GM21717 (cell line): ENCODE measurements at regions not wholly inside any gene's neighbourhood (a gene's known extent, or its start where the extent isn't known, plus 50 kb on each side); places are given as distances from the start of the nearest gene placed in this dataset.
"Not testable (repeated sequence)": the region's sequence is repeated elsewhere in the genome, so short reads cannot be mapped to it uniquely, and the experiment has no call there.

Experiments
- ATAC-seq: cut with Tn5 transposase; IDR thresholded peaks from one replicate; pipeline ENCODE4 v1.9.1; 2021; ENCODE audit warnings: mild to moderate bottlenecking, moderate library complexity; ENCODE audit not compliant: unreplicated experiment

DNA sequence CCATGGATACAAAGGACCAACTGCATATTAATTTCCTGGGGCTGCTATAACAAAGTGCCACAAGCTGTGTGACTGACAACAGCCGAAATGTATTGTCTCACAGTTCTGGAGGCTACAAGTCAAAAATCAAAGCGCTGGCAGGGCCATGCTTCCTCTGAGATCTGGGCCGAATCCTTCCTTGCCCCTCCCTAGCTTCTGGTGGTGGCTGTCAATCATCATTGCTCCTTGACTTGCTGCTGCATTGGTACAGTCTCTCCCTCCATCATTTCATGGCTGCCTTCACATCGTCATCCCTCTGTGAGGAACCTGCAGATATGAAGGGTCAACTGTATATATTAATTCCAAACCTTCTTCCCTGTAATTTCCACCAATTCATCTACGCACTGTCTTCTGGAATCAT, 118.3 kb downstream of the EXOC5 start:
- no peak for ATAC-seq

DNA sequence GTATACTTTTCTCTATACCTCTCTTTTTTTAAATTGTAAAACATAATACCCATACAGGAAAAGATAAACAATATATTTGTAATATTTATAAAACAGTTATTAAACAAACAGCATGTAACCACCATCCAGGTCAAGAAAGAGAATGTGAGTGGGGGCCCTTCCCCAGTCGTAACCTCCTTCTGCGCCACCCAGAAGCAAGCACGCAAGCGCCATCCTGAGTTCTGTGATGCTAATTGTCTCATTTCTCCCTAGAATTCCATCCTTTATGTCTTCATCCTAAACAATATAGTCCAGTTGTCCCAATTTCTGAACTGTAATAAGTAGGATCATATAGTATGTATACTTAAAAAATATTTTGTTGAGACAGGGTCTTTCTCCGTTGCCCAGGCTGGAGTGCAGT, 129.5 kb downstream of the EXOC5 start:
- no peak for ATAC-seq

DNA sequence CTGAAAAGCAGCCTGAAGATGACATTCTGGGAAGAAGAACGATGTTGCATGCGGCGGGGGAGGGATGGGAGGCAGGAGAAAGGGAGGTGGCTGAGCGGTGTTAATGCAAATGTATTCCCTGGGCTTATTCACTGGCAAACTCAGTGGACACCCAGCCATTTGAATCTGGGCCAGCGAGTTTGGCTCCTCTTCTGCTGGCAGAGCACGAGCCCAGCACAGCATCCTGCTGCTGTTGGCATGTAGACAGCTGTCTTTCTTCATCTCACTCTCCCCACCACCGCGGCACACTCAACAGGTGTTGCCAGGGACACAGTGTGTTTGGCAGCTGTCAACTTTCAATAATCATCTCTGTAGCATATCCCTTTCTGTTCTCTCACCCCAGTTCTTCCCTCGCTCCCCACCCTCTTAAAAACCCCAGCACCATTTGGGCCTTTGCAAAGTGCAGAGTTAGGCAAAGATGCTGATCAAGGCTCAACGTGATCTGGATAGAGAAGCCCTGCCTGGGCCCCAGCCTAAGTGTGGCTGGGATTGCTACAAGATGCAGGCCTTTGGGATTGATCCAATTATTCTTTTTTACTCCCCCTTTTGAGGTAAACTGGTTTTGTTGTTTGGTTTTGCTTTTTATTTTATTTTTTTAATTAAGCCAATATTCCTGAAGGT, 131.9 kb downstream of the EXOC5 start:
- no peak for ATAC-seq

GRCh38 chr14:57127809-57128208, 140.9 kb downstream of the EXOC5 start:
- ATAC-seq, result not testable (repeated sequence)

GRCh38 chr14:57122129-57122528, 146.6 kb downstream of the EXOC5 start:
- no peak for ATAC-seq

- ATAC-seq, result not testable (repeated sequence)
Measured at GRCh38 chr14:57112072-57112807, 156.5 kb downstream of the EXOC5 start.

DNA sequence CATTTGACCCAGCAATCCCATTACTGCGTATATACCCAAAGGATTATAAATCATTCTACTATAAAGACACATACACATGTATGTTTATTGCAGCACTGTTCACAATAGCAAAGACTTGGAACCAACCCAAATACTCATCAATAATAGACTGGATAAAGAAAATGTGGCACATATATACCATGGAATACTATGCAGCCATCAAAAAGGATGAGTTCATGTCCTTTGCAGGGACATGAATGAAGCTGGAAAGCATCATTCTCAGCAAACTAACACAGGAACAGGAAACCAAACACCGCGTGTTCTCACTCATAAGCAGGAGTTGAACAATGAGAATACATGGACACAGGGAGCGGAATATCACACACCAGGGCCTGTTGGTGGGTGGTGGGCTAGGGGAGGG, 158.3 kb downstream of the EXOC5 start:
- ATAC-seq, result not testable (repeated sequence)

- ATAC-seq, result no peak
Measured at GRCh38 chr14:57091030-57091608, 177.6 kb downstream of the EXOC5 start.

GRCh38 chr14:57089901-57090300, 178.8 kb downstream of the EXOC5 start:
- ATAC-seq, result no peak

DNA sequence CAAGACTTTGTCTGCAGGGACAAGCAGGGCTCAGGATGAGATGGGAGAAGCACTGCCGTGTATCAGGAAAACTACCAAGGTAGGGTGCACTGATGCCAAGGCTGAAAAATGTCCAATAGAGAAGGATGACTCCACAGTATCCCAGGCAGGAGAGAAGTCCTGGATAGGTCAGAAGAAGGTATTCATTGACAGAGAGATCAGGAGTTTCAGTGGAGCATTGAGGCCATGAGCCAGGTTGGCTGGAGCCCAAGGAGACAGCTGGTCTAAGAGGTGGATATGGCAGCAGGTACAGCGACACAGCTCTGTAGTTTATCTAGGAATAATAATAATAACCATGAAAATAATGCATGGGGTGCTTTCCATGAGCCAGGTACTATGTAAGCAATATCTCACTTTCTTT, 180.9 kb downstream of the EXOC5 start:
- ATAC-seq, result no peak

DNA sequence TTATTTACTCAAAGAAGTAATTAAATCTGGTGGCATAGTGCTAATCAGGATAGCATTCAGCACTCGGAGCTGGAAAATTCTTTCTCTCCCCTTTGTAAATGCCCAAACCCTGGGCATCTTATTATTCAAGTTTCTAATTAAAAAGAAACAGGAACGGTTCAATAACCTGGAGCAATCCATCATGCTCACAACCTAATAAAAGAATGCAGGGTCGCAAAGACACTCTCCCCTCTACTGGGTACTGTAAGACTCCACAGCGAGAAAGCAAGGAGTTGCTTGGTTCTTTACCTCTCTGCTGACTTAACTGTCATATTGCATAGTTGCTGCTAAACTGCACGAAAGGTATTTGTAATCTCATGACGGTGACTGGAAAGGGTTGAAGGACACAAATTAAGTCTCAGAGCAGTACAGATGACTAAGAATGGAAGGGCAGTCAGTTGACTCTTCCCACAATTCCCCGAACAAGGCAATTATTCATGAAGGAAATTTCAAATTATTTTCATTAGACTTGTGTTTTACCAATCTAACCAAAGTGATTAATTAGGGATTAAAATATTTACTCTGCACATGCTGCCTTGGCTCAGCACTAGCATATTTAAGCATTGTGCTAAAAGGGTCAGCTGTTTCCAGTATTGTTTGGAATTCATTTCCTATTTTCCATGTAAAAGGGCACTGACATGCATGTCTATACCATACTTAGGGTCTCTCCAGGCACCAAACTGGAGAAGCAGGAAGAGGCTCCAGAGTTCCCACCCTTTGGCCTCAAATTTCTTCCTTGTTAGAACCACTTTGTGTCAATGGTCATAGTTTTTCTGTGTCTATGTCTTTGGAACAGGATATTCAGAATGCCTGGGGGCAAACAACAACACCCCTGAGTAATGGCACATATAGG, 182.2 kb downstream of the EXOC5 start:
- no peak for ATAC-seq

DNA sequence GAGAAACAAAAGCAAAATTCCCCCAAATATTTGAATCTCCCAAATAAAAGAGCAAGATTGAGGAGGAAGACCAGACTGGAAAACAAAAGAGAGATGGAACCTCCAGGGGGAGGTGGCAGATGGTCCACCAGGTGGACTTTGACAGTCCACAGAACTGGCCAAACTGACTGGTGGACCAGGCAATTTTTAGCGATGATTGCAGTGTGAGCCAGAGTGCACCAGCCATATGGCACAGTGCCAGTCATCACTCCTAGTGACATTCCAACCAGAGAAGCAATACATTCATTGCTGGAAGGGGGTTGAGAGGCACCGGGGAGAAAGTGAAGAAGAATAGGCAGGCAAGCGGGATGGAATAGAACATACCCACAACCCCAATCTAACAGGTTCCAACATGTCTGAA, 182.9 kb downstream of the EXOC5 start:
- no peak for ATAC-seq

DNA sequence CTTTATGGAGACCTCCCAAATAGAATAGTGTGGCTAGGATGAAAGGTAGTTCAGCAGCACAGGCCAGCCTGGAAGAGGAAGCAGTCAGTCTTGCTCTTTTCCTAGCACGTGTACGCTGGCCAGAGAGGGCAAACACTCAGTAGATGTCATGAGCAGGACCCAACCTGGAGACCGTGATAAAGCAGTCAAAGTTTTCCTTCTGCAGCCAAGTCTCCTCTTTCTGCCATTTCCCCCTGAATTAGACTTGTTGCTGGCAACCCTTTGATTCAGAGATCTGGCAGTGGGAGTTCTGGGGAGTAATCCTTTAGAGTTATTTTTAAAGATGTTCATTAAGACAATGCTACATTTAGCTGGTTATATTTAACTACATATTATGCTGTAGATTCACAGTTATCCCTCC, 183.7 kb downstream of the EXOC5 start:
- ATAC-seq, result no peak

DNA sequence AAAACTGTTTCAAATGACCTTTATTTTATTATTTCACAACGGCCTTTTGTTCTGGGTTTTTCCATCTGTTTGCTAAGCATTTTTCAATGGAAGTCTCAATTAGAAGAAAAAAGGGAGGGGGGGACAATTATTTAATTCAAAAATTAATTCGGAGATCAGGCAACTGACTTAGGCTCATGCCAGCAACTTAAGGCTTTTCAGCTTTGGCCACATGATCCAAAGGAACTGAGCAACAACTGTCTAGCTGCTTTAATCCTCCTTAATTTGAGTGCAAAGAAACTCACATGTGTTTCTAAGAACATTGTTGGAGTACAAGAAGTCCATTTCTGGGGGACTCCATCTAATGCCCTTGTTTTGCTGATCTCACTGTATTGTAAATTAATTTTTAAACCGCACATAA, 188.0 kb downstream of the EXOC5 start:
- no peak for ATAC-seq

DNA sequence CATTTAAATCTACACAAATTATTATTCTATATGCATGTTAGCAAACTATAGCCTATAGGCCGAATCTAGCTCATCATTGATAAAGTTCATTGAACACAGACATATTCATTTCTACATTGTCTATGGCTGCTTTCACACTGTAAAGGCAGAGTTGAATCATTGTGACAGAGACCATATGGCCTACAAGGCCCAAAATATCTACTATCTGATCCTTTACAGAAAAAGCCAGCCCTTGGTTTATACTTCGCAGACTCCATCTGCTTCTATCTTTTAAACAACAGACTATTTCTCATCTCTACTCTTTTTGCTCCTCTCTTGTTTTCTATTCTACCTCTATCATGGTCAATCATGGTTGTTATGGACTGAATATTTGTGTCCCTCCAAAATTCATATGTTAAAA, 190.7 kb downstream of the EXOC5 start:
- no peak for ATAC-seq

GRCh38 chr14:57073986-57074385, 194.7 kb downstream of the EXOC5 start:
- ATAC-seq, result no peak

DNA sequence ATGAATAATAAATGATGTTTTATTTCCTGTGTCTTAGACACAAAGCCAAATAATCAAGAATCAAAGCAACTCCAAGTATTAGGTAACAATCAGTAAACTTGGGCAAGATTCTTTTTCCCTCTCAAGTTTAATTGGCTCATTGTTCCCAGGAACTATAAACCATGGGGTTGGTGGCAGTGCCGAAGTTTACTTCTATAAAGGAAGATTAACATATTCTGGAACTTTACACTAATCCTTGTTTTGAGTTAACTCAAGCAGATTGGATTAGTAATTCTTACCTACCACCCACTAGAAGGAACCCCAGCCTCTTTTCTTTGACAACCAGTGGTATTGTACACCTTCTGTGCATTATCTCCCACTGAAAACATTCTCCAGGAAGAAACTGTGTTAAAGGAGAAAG, 197.1 kb downstream of the EXOC5 start:
- no peak for ATAC-seq

DNA sequence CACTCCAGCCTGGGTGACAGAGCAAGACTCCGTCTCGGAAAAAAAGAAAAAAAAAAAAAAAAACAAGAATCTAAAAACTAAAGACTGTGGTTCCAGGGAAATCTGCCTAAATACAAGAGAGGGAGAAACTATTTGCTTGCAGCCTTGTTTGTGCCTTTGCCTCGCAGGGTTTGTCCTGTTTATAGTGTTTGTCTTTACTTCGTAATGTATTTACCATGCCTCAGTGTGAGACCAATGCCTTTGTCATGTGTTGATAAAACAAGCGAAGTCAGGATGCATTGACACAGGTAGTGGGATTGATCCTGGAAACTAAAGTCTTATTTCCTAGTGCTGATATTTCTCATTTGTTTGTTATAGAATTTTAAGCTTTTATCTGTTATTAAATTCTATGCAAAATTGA, 199.0 kb downstream of the EXOC5 start:
- no peak for ATAC-seq

GRCh38 chr14:57068511-57068910, 200.2 kb downstream of the EXOC5 start:
- ATAC-seq, result no peak

- ATAC-seq, result no peak
Measured at GRCh38 chr14:57066887-57067513, 201.7 kb downstream of the EXOC5 start.

GRCh38 chr14:57066463-57066862, 202.2 kb downstream of the EXOC5 start:
- ATAC-seq, result no peak
